22Rv1 (cell line): ENCODE measurements at regions not wholly inside any gene's neighbourhood (a gene's known extent, or its start where the extent isn't known, plus 50 kb on each side); places are given as distances from the start of the nearest gene placed in this dataset.

Source experiments
- H3K27ac ChIP-seq: fragments of 450-650 bp; 2 replicates; pipeline ENCODE4 v1.5.1; 2017
- ZFX ChIP-seq: fragments of 450-650 bp; IDR thresholded peaks from 2 replicates; pipeline ENCODE4 v1.6.1; 2017; ENCODE audit warnings: antibody characterized with exemption, borderline replicate concordance
- TF ChIP-seq, protein P1 (sequence below): fragments of 450-650 bp; IDR thresholded peaks from 2 replicates; pipeline ENCODE4 v1.5.1; 2017; ENCODE audit warnings: mild to moderate bottlenecking

DNA sequence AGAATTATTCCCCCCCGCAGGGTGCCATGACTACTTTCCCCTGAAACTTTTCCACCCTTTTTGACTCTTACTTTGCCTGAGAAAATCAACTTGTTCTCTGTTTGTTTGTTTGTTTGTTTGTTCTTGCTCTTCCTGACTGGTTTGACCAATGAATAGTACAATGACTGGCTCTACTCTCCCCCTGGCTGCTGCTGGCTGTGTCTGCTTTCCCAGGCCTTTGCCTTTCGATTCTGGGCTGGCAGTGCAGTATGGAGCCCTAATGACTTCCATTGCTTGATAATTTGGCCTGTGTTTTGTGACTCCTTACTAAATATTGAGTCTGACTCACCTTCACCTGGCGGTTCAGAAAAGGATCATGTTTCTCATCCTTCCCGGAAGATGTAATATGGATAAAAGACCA lies 241.1 kb downstream of the TMEM182 start:
- H3K27ac ChIP-seq = no peak overlapping the region
- TF ChIP-seq, protein P1, sequence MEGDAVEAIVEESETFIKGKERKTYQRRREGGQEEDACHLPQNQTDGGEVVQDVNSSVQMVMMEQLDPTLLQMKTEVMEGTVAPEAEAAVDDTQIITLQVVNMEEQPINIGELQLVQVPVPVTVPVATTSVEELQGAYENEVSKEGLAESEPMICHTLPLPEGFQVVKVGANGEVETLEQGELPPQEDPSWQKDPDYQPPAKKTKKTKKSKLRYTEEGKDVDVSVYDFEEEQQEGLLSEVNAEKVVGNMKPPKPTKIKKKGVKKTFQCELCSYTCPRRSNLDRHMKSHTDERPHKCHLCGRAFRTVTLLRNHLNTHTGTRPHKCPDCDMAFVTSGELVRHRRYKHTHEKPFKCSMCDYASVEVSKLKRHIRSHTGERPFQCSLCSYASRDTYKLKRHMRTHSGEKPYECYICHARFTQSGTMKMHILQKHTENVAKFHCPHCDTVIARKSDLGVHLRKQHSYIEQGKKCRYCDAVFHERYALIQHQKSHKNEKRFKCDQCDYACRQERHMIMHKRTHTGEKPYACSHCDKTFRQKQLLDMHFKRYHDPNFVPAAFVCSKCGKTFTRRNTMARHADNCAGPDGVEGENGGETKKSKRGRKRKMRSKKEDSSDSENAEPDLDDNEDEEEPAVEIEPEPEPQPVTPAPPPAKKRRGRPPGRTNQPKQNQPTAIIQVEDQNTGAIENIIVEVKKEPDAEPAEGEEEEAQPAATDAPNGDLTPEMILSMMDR = no peak
- no peak for TF ChIP-seq ZFX

DNA sequence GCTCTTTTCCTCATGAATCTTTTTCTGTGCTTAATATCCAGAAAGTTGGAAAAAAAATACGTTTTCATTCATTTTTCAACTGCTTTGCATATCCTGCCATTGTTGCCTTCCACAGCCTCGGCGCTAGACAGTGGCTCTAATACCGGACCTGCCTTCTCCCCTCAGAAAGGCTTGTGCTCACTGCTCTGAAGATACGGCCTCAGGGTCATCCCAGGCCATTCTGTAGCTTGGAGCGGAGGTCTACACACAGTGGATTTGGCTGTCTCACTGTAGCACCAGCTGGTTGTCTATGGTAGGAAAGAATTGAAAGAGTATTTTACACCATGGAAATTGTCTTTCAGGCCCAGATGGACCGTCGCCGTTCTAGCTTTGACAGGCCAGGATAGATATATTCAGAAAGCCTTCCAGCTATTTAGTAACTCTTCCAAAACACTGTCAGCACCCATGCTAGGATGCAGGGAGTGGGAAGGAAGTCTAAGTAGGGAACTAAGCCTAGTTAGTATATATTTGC lies 242.0 kb downstream of the TMEM182 start:
- TF ChIP-seq, protein P1 = no peak
- TF ChIP-seq ZFX = no peak
- no peak overlapping the region for H3K27ac ChIP-seq

DNA sequence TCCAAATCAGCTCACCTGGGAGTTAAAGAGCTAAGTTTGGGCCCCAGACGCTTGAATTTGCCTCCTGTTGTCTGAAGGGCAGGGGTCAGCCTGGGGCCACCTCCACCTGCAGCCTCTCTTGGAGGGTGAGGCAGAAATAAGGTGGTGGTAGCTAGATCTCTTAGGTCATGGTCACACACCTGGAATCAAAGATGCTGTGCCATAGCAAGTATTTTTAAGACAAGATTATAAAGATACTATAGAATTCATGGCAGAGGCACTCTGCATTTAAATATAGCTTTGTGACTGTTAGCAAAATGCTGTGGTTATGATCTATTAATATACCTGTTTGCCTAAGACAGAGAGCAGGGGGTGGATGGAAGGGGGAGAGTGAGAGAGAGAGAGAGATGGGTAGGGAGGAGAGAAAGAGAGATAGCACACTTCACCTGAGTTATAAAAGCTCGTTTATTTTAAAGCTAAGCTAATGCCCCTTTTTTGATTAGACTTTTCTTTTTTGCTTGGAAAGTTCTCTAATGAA lies 242.7 kb downstream of the TMEM182 start:
- no peak overlapping the region for H3K27ac ChIP-seq
- TF ChIP-seq, protein P1 = no peak
- no peak for TF ChIP-seq ZFX

DNA sequence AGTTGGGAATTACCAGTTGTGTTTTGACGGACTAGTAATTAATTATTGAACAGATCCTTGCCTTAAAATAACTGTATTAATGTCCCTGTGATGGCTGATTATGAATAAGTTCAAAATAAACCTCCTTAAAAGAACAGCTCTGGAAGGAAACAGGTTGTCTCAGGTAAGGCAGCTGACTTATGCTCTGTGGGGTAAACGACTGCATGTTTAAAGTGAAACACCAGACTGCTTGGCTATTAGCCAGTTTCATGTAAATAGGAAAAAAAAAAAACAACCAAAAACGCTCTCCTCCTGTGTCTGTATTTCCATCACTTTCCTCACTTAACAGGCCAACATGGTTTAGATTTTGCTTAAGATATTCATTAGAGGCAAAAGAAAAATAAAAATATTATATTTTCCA lies 243.6 kb downstream of the TMEM182 start:
- TF ChIP-seq, protein P1 = no peak
- TF ChIP-seq ZFX = no peak
- H3K27ac ChIP-seq = no peak overlapping the region

DNA sequence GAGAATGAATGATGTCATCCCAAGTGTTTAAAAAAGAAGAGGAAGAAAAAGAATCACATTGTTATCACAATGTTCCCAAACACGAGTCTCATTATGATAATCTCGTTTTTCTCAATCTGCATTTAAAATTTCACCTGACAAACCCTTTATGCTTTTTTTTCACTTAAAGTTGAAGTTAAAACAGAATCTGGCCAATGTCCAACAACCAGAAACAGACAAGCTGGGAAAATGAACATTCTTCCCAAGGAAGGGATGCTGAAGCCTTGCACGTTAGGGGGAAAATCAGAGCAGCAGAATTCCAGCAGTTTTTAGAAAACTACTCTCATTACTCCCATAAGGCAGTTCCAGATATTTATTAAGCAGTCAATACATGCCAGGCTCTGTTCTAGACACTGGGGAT lies 245.3 kb downstream of the TMEM182 start:
- H3K27ac ChIP-seq = no peak overlapping the region
- TF ChIP-seq, protein P1 = no peak
- no peak for TF ChIP-seq ZFX

DNA sequence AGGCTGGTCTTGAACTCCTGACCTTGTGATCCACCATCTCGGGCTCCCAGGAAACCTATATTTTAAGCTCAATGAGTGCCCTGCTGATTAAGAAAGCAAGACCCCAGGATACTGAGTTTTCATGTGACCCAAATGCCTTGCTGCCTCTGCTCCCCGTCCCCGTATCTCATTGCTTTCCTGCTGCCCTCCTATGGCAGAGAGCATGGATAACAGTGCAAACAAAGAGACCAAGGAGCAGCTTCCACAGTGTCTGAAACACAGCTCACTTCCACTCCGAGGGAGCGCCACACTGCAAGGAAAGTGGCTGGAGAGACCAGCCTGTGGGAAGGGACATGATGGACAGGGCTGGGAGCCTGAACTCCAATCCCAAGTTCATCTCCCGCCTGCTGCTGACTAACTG lies 246.8 kb downstream of the TMEM182 start:
- no peak overlapping the region for H3K27ac ChIP-seq
- TF ChIP-seq ZFX = no peak
- TF ChIP-seq, protein P1 = no peak

DNA sequence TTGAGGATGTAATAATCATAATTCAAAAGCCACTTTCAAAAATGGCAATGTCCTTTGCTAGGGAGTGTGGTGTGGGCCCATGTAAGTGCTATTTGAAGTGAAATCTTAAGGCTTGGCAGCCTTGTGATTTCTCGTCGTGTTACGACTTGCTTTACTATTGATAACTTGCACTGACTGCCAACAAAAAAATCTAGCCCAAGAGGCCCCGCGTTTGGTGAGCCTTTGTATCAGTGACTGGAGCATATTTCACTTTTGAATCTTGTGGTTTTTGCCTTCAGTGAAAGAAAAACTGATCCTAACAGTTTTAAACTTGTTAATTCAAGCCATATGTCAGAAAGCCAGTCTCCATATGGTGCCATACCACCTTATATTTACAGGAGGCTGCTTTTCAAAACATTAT lies 248.0 kb downstream of the TMEM182 start:
- TF ChIP-seq, protein P1 = no peak
- TF ChIP-seq ZFX = no peak
- no peak overlapping the region for H3K27ac ChIP-seq
